ENCODE measurements at regions not wholly inside any gene's neighbourhood (a gene's known extent, or its start where the extent isn't known, plus 50 kb on each side); places are given as distances from the start of the nearest gene placed in this dataset.

- no peak for DNase-seq
Observed at GRCh38 chr20:22503577-22503976, 80.8 kb downstream of the FOXA2 start.

GRCh38 chr20:22502731-22503191, 81.6 kb downstream of the FOXA2 start:
- DNase-seq = no peak

GRCh38 chr20:22501566-22502344, 82.6 kb downstream of the FOXA2 start:
- DNase-seq = no peak

- no peak for DNase-seq
Observed at GRCh38 chr20:22501034-22501433, 83.3 kb downstream of the FOXA2 start.

- DNase-seq = no peak
Observed at GRCh38 chr20:22499515-22500166, 84.7 kb downstream of the FOXA2 start.

- no peak for DNase-seq
Observed at GRCh38 chr20:22496817-22497216, 87.6 kb downstream of the FOXA2 start.

GRCh38 chr20:22495789-22496188, 88.6 kb downstream of the FOXA2 start:
- DNase-seq = no peak

GRCh38 chr20:22495172-22495571, 89.2 kb downstream of the FOXA2 start:
- DNase-seq = no peak

- no peak for DNase-seq
Observed at GRCh38 chr20:22492497-22492896, 91.9 kb downstream of the FOXA2 start.

- DNase-seq = no peak
Observed at GRCh38 chr20:22491194-22491505, 93.2 kb downstream of the FOXA2 start.

GRCh38 chr20:22490287-22491193, 93.8 kb downstream of the FOXA2 start:
- no peak for DNase-seq

- DNase-seq = no peak
Observed at GRCh38 chr20:22489626-22490286, 94.6 kb downstream of the FOXA2 start.

GRCh38 chr20:22480336-22480735, 104.0 kb downstream of the FOXA2 start:
- DNase-seq = no peak

- no peak for DNase-seq
Observed at GRCh38 chr20:22475662-22476061, 108.7 kb downstream of the FOXA2 start.

GRCh38 chr20:22474224-22474623, 110.1 kb downstream of the FOXA2 start:
- DNase-seq = no peak

GRCh38 chr20:22473293-22473692, 111.1 kb downstream of the FOXA2 start:
- no peak for DNase-seq

GRCh38 chr20:22472447-22473100, 111.8 kb downstream of the FOXA2 start:
- no peak for DNase-seq

GRCh38 chr20:22471156-22471836, 113.1 kb downstream of the FOXA2 start:
- DNase-seq = no peak

- DNase-seq = no peak
Observed at GRCh38 chr20:22470620-22471026, 113.7 kb downstream of the FOXA2 start.

- DNase-seq = no peak
Observed at GRCh38 chr20:22466447-22467171, 117.8 kb downstream of the FOXA2 start.

Data from stimulated activated CD4-positive, alpha-beta T cell treated with anti-CD3 and anti-CD28 coated beads, Interleukin-4, amount 100 ng/mL, for 1 hour (primary cell).